Activated gamma-delta T cell treated with anti-CD3 and anti-CD28 coated beads, Interleukin-2, amount 50 U/mL, for 16 hours (primary cell): ENCODE measurements at regions not wholly inside any gene's neighbourhood (a gene's known extent, or its start where the extent isn't known, plus 50 kb on each side); places are given as distances from the start of the nearest gene placed in this dataset.
"Not testable (repeated sequence)": the region's sequence is repeated elsewhere in the genome, so short reads cannot be mapped to it uniquely, and the experiment has no call there.

Experiments used
- DNase-seq: peaks from one replicate; pipeline ENCODE4 v3.0.0-alpha.2; 2020; ENCODE audit warnings: low read depth

GRCh38 chr1:148432318-148432717, 50.8 kb downstream of the PPIAL4G start:
- DNase-seq, result not testable (repeated sequence)

GRCh38 chr1:148429856-148430255, 53.2 kb downstream of the PPIAL4G start:
- not testable (repeated sequence) for DNase-seq

GRCh38 chr1:148426940-148427611, 56.0 kb downstream of the PPIAL4G start:
- DNase-seq, result not testable (repeated sequence)

DNA sequence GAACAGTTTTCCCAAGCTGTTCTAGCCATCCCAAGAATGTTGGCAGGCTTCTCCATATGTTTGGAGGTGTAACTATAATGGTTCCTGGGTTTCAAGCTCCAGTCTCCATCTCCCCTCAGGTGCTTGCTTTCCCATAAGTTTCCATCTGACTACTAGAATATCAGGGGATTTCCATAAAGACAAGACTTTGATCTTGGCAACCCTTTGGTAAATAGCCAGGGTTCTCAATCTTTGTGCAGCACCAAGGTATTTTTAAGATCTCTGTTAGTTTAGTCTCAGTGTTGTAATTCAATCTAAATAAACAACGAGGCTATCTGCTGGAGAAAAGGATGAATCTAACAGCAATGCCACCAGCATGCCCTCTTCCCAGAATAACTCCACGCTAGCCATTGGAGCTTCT, 56.7 kb downstream of the PPIAL4G start:
- DNase-seq, result not testable (repeated sequence)

GRCh38 chr1:148424143-148425003, 58.7 kb downstream of the PPIAL4G start:
- not testable (repeated sequence) for DNase-seq

DNA sequence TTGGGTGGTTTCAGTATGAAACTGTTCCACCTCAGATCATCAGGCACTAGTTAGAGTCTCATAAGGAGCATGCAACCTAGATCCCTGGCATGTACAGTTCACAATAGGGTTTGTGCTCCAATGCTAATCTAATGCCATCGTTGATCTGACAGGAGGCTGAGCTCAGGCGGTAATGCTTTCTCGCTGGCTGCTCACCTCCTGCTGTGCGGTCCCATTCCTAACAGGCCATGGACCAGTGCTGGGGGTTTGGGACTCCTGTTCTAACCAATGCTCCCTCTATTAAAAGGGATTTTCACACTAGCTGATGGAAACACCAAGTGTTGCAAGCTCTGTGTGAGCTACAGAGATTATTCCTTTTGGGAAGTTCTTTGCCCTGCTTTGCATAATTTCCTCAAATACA, 60.2 kb downstream of the PPIAL4G start:
- DNase-seq, result not testable (repeated sequence)

DNA sequence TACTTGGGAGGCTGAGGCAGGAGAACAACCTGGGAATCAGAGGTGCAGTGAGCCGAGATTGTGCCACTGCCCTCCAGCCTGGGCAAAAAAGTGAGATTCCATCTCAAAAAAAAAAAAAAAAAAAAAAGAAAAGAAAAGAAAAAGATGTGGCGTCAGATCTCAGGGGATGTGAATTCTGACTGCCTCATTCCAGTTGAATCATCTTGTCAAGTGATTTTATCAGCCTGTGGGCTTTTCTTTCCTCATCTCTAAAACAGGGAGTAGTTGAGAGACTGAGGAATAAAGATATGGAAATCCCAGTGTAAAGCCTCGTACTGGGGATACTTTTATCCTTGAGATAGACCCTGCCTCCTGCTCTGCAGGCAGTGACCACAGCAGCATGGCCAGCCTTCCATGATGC, 65.9 kb downstream of the PPIAL4G start:
- not testable (repeated sequence) for DNase-seq

DNA sequence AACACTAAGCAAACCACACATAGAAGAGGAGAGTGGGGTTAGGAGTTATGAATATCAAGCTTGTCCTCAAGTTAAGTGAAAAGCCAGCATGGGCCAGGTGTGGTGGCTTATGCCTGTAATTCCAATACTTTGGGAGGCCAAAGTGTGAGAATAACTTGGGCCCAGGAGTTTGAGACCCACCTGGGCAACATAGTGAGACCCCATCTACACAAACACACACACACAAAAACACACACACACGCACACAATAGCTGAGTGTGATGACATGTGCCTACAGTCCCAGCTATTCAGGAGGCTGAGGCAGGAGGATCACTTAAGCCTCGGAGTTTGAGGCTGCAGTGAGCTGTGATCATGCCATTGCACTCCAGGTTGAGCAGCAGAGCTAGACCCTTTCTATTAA, 69.7 kb downstream of the PPIAL4G start:
- not testable (repeated sequence) for DNase-seq

DNA sequence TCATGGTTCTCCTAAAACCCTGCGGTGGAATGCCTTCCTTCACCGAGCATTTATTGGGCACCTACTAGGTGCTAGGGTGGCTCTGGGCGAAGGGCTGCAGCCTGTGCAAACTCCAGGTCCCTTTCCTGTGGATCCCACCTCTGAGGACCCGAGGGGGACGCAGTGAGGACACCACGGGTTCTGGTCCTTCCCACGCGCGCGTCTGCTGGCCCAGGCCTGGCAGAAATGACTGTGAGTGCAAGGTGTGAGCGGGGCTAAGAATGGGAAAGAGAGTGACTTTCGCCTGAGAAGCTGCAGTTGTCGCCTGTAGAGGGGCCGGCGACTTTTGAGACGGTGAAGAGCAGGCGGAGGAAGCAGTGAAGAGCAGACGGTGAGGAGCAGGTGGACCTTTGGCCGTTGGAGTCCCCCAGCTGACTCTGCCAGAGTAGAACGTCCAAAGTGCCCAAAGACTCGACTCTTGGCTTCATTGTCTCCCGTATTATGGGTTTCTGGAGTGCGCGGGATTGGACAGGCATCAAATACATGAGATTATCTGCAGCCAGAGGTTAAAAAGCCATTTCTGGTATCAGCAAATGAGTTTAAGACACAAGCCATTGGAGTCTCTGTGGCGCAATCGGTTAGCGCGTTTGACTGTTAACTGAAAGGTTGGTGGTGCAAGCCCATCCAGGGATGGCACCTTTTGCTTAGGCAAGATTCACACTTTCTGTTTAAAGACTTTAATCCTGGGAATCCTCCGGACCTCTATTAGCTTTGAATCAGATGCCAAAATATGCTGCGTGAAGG, 78.1 kb downstream of the PPIAL4G start:
- DNase-seq, result not testable (repeated sequence)

DNA sequence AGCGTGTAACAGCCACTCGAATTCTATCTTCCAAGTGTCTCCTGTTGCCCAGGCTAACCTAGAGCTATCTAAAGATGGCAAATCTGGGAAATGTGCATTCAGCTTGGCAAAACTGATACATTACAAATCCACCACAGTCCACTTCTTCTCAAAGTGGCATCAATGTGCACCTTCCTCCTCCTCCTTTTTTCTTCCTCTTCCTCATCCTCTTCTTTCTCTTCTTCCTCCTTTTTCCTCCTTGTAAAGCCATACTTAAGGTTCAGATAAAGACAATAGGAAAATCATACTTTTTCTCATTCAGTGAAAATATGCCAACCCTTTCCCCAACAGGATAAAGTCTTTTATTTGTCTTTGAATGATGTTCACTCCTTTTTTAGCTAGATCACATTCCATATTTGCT, 79.2 kb downstream of the PPIAL4G start:
- DNase-seq, result not testable (repeated sequence)

GRCh38 chr1:148403085-148403456, 80.0 kb downstream of the PPIAL4G start:
- not testable (repeated sequence) for DNase-seq

GRCh38 chr1:148402152-148403084, 80.7 kb downstream of the PPIAL4G start:
- DNase-seq, result peak; percentile 73

GRCh38 chr1:148397516-148397915, 85.6 kb downstream of the PPIAL4G start:
- not testable (repeated sequence) for DNase-seq

GRCh38 chr1:148392505-148392904, 90.6 kb downstream of the PPIAL4G start:
- not testable (repeated sequence) for DNase-seq

DNA sequence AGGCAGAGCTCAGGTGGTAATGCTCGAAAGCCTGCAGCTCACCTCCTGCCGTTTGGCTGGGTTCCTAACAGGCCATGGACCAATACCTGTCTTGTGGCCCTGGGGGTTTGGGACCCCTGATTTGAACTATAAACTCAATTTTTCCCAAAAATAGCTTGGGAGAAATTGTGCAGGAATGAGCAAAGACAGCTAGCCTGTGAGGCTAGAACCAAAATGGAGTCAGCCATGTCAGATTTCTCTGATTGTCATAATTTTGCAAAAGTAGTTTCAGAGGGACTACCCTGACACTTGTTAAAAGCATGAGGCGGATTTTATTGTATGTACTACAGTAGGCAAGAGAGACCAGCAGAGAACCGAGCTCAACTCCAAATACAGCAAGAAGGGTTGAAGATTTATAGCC, 91.8 kb downstream of the PPIAL4G start:
- DNase-seq, result not testable (repeated sequence)

DNA sequence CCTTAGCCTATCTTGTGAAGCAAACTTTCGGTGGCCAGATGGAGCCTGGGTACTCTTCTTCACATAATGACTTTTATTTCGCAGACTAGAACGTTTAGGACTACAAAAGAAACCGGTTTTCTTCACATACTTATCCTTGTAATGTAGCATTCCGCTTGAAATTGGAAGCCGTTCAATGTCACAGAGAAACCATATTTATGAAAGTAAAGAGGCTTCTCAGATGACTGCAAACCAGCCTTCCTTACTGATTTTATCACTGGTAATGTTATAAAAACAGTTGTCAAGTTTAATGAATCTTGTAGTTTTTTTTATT, 94.1 kb downstream of the PPIAL4G start:
- DNase-seq, result no peak

DNA sequence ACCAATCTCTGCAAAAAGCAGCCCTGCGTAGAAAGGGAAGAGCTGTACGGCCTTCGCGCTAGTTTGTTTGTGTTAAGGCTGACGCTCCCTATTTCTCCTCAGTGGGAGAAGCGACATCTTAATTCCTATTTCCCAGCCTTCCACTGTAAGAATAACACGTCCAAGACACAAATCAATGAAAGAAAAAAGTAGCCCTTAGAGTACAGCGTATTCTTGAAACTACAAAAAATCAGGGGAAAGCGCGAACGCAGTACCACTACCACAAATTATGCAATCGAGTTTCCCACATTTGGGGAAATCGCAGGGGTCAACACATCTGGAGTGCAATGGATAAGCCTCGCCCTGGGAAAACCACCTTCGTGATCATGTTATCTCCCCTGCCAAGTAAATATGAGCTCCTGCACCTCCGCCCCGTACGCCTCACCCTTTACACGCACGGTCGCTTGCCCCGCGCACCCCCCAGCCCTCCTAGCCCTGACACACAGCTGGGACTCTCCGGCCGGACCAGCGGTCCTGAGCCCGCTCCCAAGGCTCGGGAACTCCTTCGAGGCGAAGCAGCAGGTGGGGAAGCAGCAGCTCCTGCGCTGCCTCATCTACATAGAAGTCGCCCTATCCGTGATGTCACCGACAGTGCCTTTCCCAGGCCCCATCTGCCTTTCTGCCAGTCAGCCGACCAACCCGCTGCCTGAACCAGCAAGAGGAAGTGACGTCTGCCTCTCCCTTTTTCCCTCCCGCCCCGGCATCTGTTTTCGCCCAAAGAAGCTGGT, 94.7 kb downstream of the PPIAL4G start:
- peak; percentile 79 for DNase-seq

DNA sequence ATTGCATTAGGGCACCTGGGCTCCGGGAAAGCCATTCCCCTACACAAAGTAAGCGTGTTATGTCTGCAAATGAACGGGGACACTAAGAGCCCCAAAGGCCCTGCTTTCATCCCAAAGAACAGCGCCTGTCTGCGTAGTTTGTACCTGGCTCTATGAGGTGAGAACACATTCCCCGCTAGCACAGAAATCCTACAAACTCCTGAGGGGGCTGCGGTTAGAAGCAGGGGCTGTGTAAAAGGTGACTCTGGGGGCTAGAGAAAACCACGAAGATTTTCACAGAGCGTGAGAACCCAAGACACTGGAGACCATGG, 95.2 kb downstream of the PPIAL4G start:
- not testable (repeated sequence) for DNase-seq

- not testable (repeated sequence) for DNase-seq
Measured at GRCh38 chr1:148387122-148387948, 95.8 kb downstream of the PPIAL4G start.

GRCh38 chr1:148386617-148387016, 96.5 kb downstream of the PPIAL4G start:
- DNase-seq, result no peak
